Subcutaneous abdominal adipose tissue (tissue), 5 donors: ENCODE measurements at regions not wholly inside any gene's neighbourhood (a gene's known extent, or its start where the extent isn't known, plus 50 kb on each side); places are given as distances from the start of the nearest gene placed in this dataset.

Experiments
- H3K27ac ChIP-seq: one replicate; pipeline ENCODE4 v1.7.0; 2013; ENCODE audit warnings: low read depth, mild to moderate bottlenecking, inconsistent platforms, low read length, moderate library complexity
- H3K27me3 ChIP-seq, 5 donors: one replicate each; pipeline ENCODE4 v1.7.0; 2013; ENCODE audit warnings: low read length in 5 of 5, inconsistent platforms in 1 of 5; ENCODE audit not compliant: control insufficient read depth in 5 of 5, insufficient read depth in 4 of 5
- H3K36me3 ChIP-seq, 5 donors: one replicate each; pipeline ENCODE4 v1.7.0; 2013; ENCODE audit warnings: low read length in 5 of 5; ENCODE audit not compliant: control insufficient read depth in 5 of 5, insufficient read depth in 5 of 5
- H3K4me1 ChIP-seq, 5 donors: one replicate each; pipeline ENCODE4 v1.7.0; 2013; ENCODE audit warnings: low read length in 5 of 5, mild to moderate bottlenecking in 3 of 5, moderate library complexity in 1 of 5; ENCODE audit not compliant: control insufficient read depth in 5 of 5, insufficient read depth in 5 of 5
- H3K4me3 ChIP-seq, 5 donors: one replicate each; pipeline ENCODE4 v1.7.0; 2013; ENCODE audit warnings: low read length in 5 of 5, low read depth in 1 of 5
- H3K9ac ChIP-seq, 5 donors: one replicate each; pipeline ENCODE4 v1.7.0; 2013; ENCODE audit warnings: low read length in 5 of 5, mild to moderate bottlenecking in 4 of 5, moderate library complexity in 3 of 5
- H3K9me3 ChIP-seq, 5 donors: one replicate each; pipeline ENCODE4 v1.7.0; 2013; ENCODE audit warnings: low read length in 5 of 5; ENCODE audit not compliant: control insufficient read depth in 5 of 5
- donor health status: healthy.
- donor health status: healthy.
- donor health status: healthy.
- donor health status: healthy.
- donor health status: healthy.

GRCh38 chr13:79833991-79834390 is 353.0 kb downstream of the NDFIP2 start:
- no peak overlapping the region for H3K4me3 ChIP-seq
- peaks cover 0 to 4% (median 0%) of the 10 kb centered on the region in 5 donors for H3K4me1 ChIP-seq
- H3K9ac ChIP-seq, result no peak overlapping the region
- H3K9me3 ChIP-seq, result no peaks in the 10 kb centered on the region
- H3K27ac ChIP-seq, result no peak overlapping the region
- H3K36me3 ChIP-seq, result no peaks in the 10 kb centered on the region
- no peaks in the 10 kb centered on the region for H3K27me3 ChIP-seq

GRCh38 chr13:79831556-79831955 is 350.6 kb downstream of the NDFIP2 start:
- H3K27ac ChIP-seq, result no peak overlapping the region
- no peak overlapping the region for H3K9ac ChIP-seq
- H3K4me1 ChIP-seq, result peaks cover 0 to 4% (median 0%) of the 10 kb centered on the region in 5 donors

DNA sequence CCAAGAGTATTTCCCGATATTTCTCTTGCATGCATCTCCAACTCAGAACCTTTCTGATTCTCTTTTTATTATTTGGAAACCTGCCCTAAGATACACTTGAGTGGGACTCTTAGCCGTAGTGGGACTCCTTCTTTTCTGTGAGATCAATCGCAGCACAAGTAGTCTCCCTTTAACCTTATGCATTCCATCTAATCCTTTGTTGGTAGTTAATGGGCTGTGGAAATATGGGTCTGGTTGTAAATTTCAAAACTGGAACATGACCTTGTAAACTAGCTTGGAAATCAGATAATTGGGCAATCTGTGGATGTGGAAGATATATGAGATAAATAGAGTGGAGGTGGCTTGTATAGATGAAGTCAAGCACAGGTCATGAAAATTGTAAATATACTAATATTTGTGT is 350.0 kb downstream of the NDFIP2 start:
- Histone ChIP-seq H3K27ac (no peak overlapping the region), H3K4me3 (no peak overlapping the region), H3K9me3 (no peaks in the 10 kb centered on the region)

More at GRCh38 chr13:79831556-79831955, 350.6 kb downstream of the NDFIP2 start:
- Histone ChIP-seq H3K4me3 (no peak overlapping the region), H3K9me3 (no peaks in the 10 kb centered on the region), H3K36me3 (no peaks in the 10 kb centered on the region), H3K27me3 (no peaks in the 10 kb centered on the region)

GRCh38 chr13:79830426-79830825 is 349.5 kb downstream of the NDFIP2 start:
- Histone ChIP-seq H3K9ac (no peak overlapping the region), H3K36me3 (no peaks in the 10 kb centered on the region), H3K4me1 (peaks cover 0 to 4% (median 0%) of the 10 kb centered on the region in 5 donors), H3K27ac (no peak overlapping the region), H3K27me3 (no peaks in the 10 kb centered on the region), H3K4me3 (no peak overlapping the region), H3K9me3 (no peaks in the 10 kb centered on the region)

More for the DNA sequence above, 350.0 kb downstream of the NDFIP2 start:
- H3K36me3 ChIP-seq, result no peaks in the 10 kb centered on the region
- H3K9ac ChIP-seq, result no peak overlapping the region
- peaks cover 0 to 4% (median 0%) of the 10 kb centered on the region in 5 donors for H3K4me1 ChIP-seq
- no peaks in the 10 kb centered on the region for H3K27me3 ChIP-seq

DNA sequence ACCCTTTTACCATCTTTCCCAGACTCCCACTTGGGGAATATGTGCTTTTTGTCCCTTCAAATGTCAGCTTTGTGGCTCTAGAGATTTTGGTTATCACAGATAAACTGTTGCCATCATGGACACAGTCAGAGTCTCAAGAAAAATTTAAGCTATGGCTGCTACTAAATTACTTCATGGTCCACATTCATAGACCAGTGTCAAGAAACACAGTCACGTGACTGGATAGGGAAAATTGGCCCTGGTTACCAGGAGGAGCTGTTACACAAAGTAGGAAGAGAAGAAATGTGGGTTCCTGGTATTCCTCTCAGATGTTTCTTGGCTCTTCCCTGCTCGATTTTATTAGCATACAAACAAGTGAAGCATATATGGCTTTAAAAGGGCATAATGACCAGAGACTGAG is 348.9 kb downstream of the NDFIP2 start:
- Histone ChIP-seq H3K4me1 (peaks cover 0 to 4% (median 0%) of the 10 kb centered on the region in 5 donors), H3K27ac (no peak overlapping the region), H3K9ac (no peak overlapping the region), H3K9me3 (no peaks in the 10 kb centered on the region), H3K4me3 (no peak overlapping the region), H3K27me3 (no peaks in the 10 kb centered on the region), H3K36me3 (no peaks in the 10 kb centered on the region)

DNA sequence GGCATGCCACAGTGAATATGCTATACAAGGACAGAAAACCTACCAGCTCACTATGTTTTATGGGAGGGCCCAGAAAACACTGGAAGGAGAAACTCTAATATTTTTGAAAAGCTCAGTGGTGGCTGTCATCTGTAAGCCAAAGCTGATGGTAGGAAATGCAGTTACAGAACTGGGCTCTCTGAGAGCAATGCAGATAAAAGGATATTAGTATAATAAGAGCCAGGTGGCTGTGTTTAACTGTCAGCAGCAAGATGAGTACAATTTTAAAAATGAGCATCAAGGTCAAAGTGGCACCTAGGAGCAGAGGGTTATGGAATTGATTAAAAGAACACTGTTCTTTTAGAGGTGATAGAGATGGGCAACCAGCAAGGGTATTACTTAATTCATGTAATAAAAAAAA is 345.0 kb downstream of the NDFIP2 start:
- Histone ChIP-seq H3K4me1 (no peaks in the 10 kb centered on the region), H3K36me3 (no peaks in the 10 kb centered on the region), H3K27ac (no peak overlapping the region), H3K9ac (no peak overlapping the region), H3K9me3 (no peaks in the 10 kb centered on the region), H3K27me3 (no peaks in the 10 kb centered on the region), H3K4me3 (no peak overlapping the region)

- no peaks in the 10 kb centered on the region for H3K9me3 ChIP-seq
- peaks cover 0 to 4% (median 0%) of the 10 kb centered on the region in 5 donors for H3K4me1 ChIP-seq
- H3K27me3 ChIP-seq, result no peaks in the 10 kb centered on the region
- H3K27ac ChIP-seq, result no peak overlapping the region
- no peaks in the 10 kb centered on the region for H3K36me3 ChIP-seq
- H3K9ac ChIP-seq, result no peak overlapping the region
- H3K4me3 ChIP-seq, result no peak overlapping the region
Observed at GRCh38 chr13:79815041-79815440, 334.1 kb downstream of the NDFIP2 start.

- Histone ChIP-seq H3K9ac (no peak overlapping the region), H3K27ac (no peak overlapping the region), H3K4me1 (peaks cover 0 to 4% (median 0%) of the 10 kb centered on the region in 5 donors), H3K36me3 (no peaks in the 10 kb centered on the region), H3K27me3 (no peaks in the 10 kb centered on the region), H3K9me3 (no peaks in the 10 kb centered on the region), H3K4me3 (no peak overlapping the region)
Observed at GRCh38 chr13:79812070-79812850, 331.3 kb downstream of the NDFIP2 start.

DNA sequence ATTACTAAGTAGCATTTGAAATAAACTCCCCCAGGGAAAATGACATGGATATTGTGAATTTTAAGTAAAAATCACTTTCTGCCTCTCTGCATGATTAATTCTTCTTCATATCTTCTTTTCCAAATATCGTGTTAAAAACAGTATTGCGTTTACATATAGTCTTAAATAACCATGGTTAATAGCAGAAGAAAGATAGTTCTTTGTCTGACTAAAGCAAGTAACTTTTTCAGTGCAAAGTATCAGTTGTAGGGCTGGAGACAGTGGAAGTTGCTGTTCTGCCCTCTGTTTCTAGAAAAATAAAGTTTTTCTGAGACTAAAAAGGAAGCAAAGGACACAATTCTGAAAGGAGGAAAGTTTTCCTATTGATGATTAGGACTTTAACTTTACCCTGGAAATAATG is 330.2 kb downstream of the NDFIP2 start:
- no peaks in the 10 kb centered on the region for H3K9me3 ChIP-seq
- H3K9ac ChIP-seq, result no peak overlapping the region
- H3K4me3 ChIP-seq, result no peak overlapping the region
- no peaks in the 10 kb centered on the region for H3K27me3 ChIP-seq
- no peak overlapping the region for H3K27ac ChIP-seq
- H3K4me1 ChIP-seq, result peaks cover 0 to 4% (median 0%) of the 10 kb centered on the region in 5 donors
- H3K36me3 ChIP-seq, result no peaks in the 10 kb centered on the region

DNA sequence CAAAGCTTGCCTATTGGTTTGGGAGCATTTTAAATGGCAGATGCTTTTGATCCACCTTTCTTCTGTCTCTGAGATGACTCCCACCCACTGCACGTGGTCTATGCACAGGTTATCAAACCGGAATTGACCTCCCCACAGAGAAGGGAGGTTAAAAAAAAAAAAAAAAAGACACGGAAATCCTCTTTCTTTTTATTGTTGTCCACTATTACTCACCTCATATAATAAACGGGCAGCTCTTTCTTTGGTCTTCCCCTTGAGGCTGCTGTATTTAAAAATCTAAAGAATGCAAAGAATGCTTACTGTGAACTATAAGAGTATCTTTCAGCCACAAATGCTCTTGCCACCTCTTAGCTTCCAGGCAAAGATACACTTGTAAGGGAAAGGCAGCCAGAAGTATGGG is 329.7 kb downstream of the NDFIP2 start:
- H3K27me3 ChIP-seq, result no peaks in the 10 kb centered on the region
- no peak overlapping the region for H3K27ac ChIP-seq
- H3K4me1 ChIP-seq, result peaks cover 0 to 4% (median 0%) of the 10 kb centered on the region in 5 donors
- no peaks in the 10 kb centered on the region for H3K36me3 ChIP-seq
- no peak overlapping the region for H3K9ac ChIP-seq
- no peak overlapping the region for H3K4me3 ChIP-seq
- H3K9me3 ChIP-seq, result no peaks in the 10 kb centered on the region
